B cell (primary cell): ENCODE measurements at regions not wholly inside any gene's neighbourhood (a gene's known extent, or its start where the extent isn't known, plus 50 kb on each side); places are given as distances from the start of the nearest gene placed in this dataset.

Source experiments
- ATAC-seq: fragments of 200-7000 bp; cut with Tn5 transposase; one replicate; pipeline ENCODE4 v1.10.0; 2021; ENCODE audit warnings: low read depth, mild to moderate bottlenecking, moderate number of reproducible peaks, moderate library complexity
- CTCF ChIA-PET: fragments of 350-600 bp; sonication (Branson Sonifier 250); formaldehyde crosslinking; loops from one replicate; lab custom pipeline; 2021; ENCODE audit warnings: antibody characterized with exemption, inconsistent platforms; lab: Charles Lee
- POLR2A ChIA-PET: fragments of 350-600 bp; sonication (Branson Sonifier 250); formaldehyde crosslinking; loops from one replicate; lab custom pipeline; 2021; ENCODE audit warnings: antibody characterized with exemption; lab: Charles Lee
- DNase-seq: peaks from one replicate; pipeline ENCODE4 v3.0.0; 2013
- H2AFZ ChIP-seq: 2 replicates; pipeline ENCODE4 v1.6.1; 2012; ENCODE audit warnings: mild to moderate bottlenecking, low read depth, low read length; ENCODE audit not compliant: insufficient read depth, poor library complexity, severe bottlenecking
- H3K27ac ChIP-seq, 2 donors: 1 replicate in 1 of 2; 2 replicates in 1 of 2; pipeline ENCODE4 v1.5.1; 2012 to 2013; ENCODE audit warnings: low read length in 2 of 2, mild to moderate bottlenecking in 2 of 2, moderate library complexity in 1 of 2
- H3K27me3 ChIP-seq, 4 experiments: fragments of 200-600 bp in 1 of 4; sonication (generic) in 1 of 4; replicated peaks in 1 of 4; 1 replicate in 2 of 4; 2 replicates in 2 of 4; pipeline versions ENCODE4 v1.6.1 to v1.7.0; 2013 to 2016; ENCODE audit warnings: low read length in 3 of 4, mild to moderate bottlenecking in 2 of 4, mixed read lengths in 1 of 4, moderate library complexity in 1 of 4; ENCODE audit not compliant: insufficient read depth in 4 of 4, control insufficient read depth in 3 of 4; ENCODE audit errors: control extremely low read depth in 1 of 4
- H3K36me3 ChIP-seq, 2 experiments: replicated peaks in 1 of 2; 1 replicate in 1 of 2; 2 replicates in 1 of 2; pipeline versions ENCODE4 v1.6.1 to v1.7.1; 2013; ENCODE audit warnings: low read length in 1 of 2; ENCODE audit not compliant: insufficient read depth in 2 of 2, control insufficient read depth in 1 of 2; ENCODE audit errors: control extremely low read depth in 1 of 2, extremely low read depth in 1 of 2
- H3K4me1 ChIP-seq, 2 donors: fragments of 200-600 bp in 1 of 2; sonication (generic) in 1 of 2; 1 replicate in 1 of 2; 2 replicates in 1 of 2; pipeline versions ENCODE4 v1.5.1 to v1.6.1; 2013 to 2017; ENCODE audit warnings: low read length in 2 of 2; ENCODE audit not compliant: control insufficient read depth in 2 of 2, insufficient read depth in 2 of 2
- H3K4me2 ChIP-seq: replicated peaks from 2 replicates; pipeline ENCODE3; 2012; ENCODE audit warnings: mild to moderate bottlenecking, low read depth, low read length; ENCODE audit not compliant: poor library complexity, severe bottlenecking
- H3K4me3 ChIP-seq, 5 experiments: fragments of 200-600 bp in 1 of 5; sonication (generic) in 1 of 5; 1 replicate in 3 of 5; 2 replicates in 2 of 5; pipeline versions ENCODE4 v1.5.1 to v1.7.0; 2011 to 2016; ENCODE audit warnings: low read length in 4 of 5, mild to moderate bottlenecking in 4 of 5, low read depth in 2 of 5, control low read depth in 1 of 5, moderate library complexity in 1 of 5; ENCODE audit not compliant: insufficient read depth in 1 of 5; ENCODE audit errors: control extremely low read depth in 1 of 5, extremely low read depth in 1 of 5
- H3K79me2 ChIP-seq: fragments of 200-600 bp; sonication (generic); one replicate; pipeline ENCODE4 v1.6.0; 2016; ENCODE audit warnings: low read length; ENCODE audit not compliant: control insufficient read depth, insufficient read depth
- H3K9ac ChIP-seq: fragments of 200-600 bp; sonication (generic); 2 replicates; pipeline ENCODE4 v1.6.1; 2017; ENCODE audit warnings: mild to moderate bottlenecking, low read length, moderate library complexity
- H3K9me3 ChIP-seq, 3 donors: one replicate each; pipeline versions ENCODE4 v1.6.1 to v1.7.1; 2013; ENCODE audit warnings: low read length in 2 of 3; ENCODE audit not compliant: control insufficient read depth in 2 of 3, insufficient read depth in 1 of 3; ENCODE audit errors: control extremely low read depth in 1 of 3
- H4K20me1 ChIP-seq: 2 replicates; pipeline ENCODE4 v1.6.0; 2012; ENCODE audit warnings: mild to moderate bottlenecking, low read length; ENCODE audit not compliant: insufficient read depth, control insufficient read depth, poor library complexity, severe bottlenecking
- H3K27ac Mint-ChIP-seq: one replicate; pipeline ENCODE4 v1.8.0; 2021; ENCODE audit warnings: mixed read lengths
- H3K27me3 Mint-ChIP-seq: one replicate; pipeline ENCODE4 v1.8.0; 2021; ENCODE audit warnings: mixed read lengths
- H3K4me1 Mint-ChIP-seq: one replicate; pipeline ENCODE4 v1.8.0; 2021; ENCODE audit warnings: mixed read lengths
- H3K4me3 Mint-ChIP-seq: one replicate; pipeline ENCODE4 v1.8.0; 2021; ENCODE audit warnings: mixed read lengths
- H3K9me3 Mint-ChIP-seq: one replicate; pipeline ENCODE4 v1.8.0; 2022; ENCODE audit warnings: mixed read lengths; ENCODE audit not compliant: insufficient read depth
- CTCF ChIP-seq: fragments of 200-600 bp; IDR thresholded peaks from one replicate; pipeline ENCODE4 v1.8.0; 2022; ENCODE audit warnings: antibody characterized with exemption, mild to moderate bottlenecking
- EZH2 ChIP-seq: IDR thresholded peaks from 2 replicates; pipeline ENCODE4 v1.6.1; 2012; ENCODE audit warnings: borderline replicate concordance, low read depth, mild to moderate bottlenecking, moderate library complexity, low read length; ENCODE audit not compliant: insufficient read depth, poor library complexity, severe bottlenecking
- WGBS: methylation state at CpG from one replicate; pipeline ENCODE4 v1.1.5; 2013; ENCODE audit warnings: missing lambda C conversion rate; ENCODE audit not compliant: insufficient coverage; 5-methylcytosine and 5-hydroxymethylcytosine counted together
- intact Hi-C: fragments of 100-400 bp; cut with micrococcal nuclease; formaldehyde crosslinking; loops from one replicate; pipeline ENCODE4 v1.10.0; 2022

GRCh38 chr5:96322217-96322616 lies 110.8 kb downstream of the PCSK1 start:
- no peak overlapping the region for H2AFZ ChIP-seq
- Mint-ChIP-seq H3K9me3 (no peaks in the 10 kb centered on the region), H3K27ac (no peak overlapping the region), H3K4me3 (no peak overlapping the region), H3K27me3 (peaks cover 12% of the 10 kb centered on the region), H3K4me1 (no peaks in the 10 kb centered on the region)
- no peaks in the 10 kb centered on the region for H3K79me2 ChIP-seq
- ATAC-seq (no peak), DNase-seq (no peak)
- POLR2A ChIA-PET = no interaction called here
- H3K36me3 ChIP-seq = no peaks in the 10 kb centered on the region
- no peak overlapping the region for H3K27ac ChIP-seq
- 92% methylated on average over 2 of the region's 3 CpGs for WGBS
- no peaks in the 10 kb centered on the region for H3K4me1 ChIP-seq
- H4K20me1 ChIP-seq = no peaks in the 10 kb centered on the region
- peaks cover 0 to 5% (median 0%) of the 10 kb centered on the region in 4 experiments for H3K27me3 ChIP-seq
- intact Hi-C loops = no loop called here
- no peak overlapping the region for H3K4me2 ChIP-seq
- no peak overlapping the region for H3K4me3 ChIP-seq
- TF ChIP-seq EZH2 = no peak
- TF ChIP-seq CTCF = no peak
- H3K9ac ChIP-seq = no peak overlapping the region
- no peaks in the 10 kb centered on the region for H3K9me3 ChIP-seq
- CTCF ChIA-PET = no interaction called here

- Mint-ChIP-seq H3K9me3 (no peaks in the 10 kb centered on the region), H3K4me1 (no peaks in the 10 kb centered on the region), H3K4me3 (no peak overlapping the region), H3K27me3 (peaks cover 13% of the 10 kb centered on the region), H3K27ac (no peak overlapping the region)
- intact Hi-C loops = no loop called here
- Histone ChIP-seq H3K27me3 (peaks cover 0 to 5% (median 0%) of the 10 kb centered on the region in 4 experiments), H3K4me2 (no peak overlapping the region), H3K27ac (no peak overlapping the region), H3K4me1 (no peaks in the 10 kb centered on the region), H3K36me3 (no peaks in the 10 kb centered on the region), H3K4me3 (no peak overlapping the region), H3K79me2 (no peaks in the 10 kb centered on the region), H3K9me3 (no peaks in the 10 kb centered on the region), H3K9ac (no peak overlapping the region), H2AFZ (no peak overlapping the region), H4K20me1 (no peaks in the 10 kb centered on the region)
- DNase-seq (no peak), ATAC-seq (no peak)
- TF ChIP-seq CTCF (no peak), EZH2 (no peak)
- CTCF ChIA-PET = no interaction called here
- POLR2A ChIA-PET = no interaction called here
These were observed 111.7 kb downstream of the PCSK1 start for GRCh38 chr5:96321345-96321744.
